ENCODE measurements at regions not wholly inside any gene's neighbourhood (a gene's known extent, or its start where the extent isn't known, plus 50 kb on each side); places are given as distances from the start of the nearest gene placed in this dataset.

GRCh38 chr22:19610518-19611253 lies 86.5 kb upstream of the CLDN5 start:
- H3K4me3 ChIP-seq: no peak overlapping the region
- no peaks in the 10 kb centered on the region for H3K36me3 ChIP-seq (ENCODE audit: low read depth, missing control alignments)
- TF ChIP-seq, protein P1, sequence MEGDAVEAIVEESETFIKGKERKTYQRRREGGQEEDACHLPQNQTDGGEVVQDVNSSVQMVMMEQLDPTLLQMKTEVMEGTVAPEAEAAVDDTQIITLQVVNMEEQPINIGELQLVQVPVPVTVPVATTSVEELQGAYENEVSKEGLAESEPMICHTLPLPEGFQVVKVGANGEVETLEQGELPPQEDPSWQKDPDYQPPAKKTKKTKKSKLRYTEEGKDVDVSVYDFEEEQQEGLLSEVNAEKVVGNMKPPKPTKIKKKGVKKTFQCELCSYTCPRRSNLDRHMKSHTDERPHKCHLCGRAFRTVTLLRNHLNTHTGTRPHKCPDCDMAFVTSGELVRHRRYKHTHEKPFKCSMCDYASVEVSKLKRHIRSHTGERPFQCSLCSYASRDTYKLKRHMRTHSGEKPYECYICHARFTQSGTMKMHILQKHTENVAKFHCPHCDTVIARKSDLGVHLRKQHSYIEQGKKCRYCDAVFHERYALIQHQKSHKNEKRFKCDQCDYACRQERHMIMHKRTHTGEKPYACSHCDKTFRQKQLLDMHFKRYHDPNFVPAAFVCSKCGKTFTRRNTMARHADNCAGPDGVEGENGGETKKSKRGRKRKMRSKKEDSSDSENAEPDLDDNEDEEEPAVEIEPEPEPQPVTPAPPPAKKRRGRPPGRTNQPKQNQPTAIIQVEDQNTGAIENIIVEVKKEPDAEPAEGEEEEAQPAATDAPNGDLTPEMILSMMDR (IDR thresholded peaks at IDR 0.05): no peak
- no peak for TF ChIP-seq POLR2A (IDR thresholded peaks at IDR 0.05)
- 64 to 75% methylated on average over 13 to 14 of the region's 14 CpGs for WGBS, 2 donors
- H3K4me1 ChIP-seq: no peaks in the 10 kb centered on the region
- no peak overlapping the region for H3K27ac ChIP-seq
- H3K9me3 ChIP-seq: no peaks in the 10 kb centered on the region
- no peak for DNase-seq
- intact Hi-C loops (cut with DNase I; ENCODE audit: low total_unique reads): no loop called here
- H3K27me3 ChIP-seq: no peaks in the 10 kb centered on the region

DNA sequence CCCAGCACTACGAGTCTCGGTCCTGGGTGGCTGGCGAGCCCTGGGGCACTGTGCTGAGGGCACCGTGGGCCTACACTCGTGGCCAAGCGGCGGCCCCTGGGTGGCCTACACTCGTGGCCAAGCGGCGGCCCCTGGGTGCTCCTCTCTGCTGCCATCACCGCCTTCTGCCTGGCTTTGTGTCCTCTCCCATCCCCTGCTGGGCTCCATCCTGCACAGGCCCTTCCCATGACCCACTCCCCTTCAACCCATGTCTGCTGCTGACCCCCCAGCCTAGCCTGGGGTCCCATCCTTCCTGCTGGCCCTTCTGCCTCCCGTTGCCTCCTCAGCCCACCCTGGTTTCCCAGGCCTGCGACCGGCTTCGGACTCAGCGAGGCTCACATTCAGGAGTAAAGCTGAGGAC lies 87.4 kb upstream of the CLDN5 start:
- DNase-seq: no peak
- H3K27me3 ChIP-seq: no peaks in the 10 kb centered on the region
- no peak overlapping the region for H3K27ac ChIP-seq
- intact Hi-C loops (cut with DNase I; ENCODE audit: low total_unique reads): no loop called here
- H3K4me1 ChIP-seq: no peaks in the 10 kb centered on the region
- no peaks in the 10 kb centered on the region for H3K36me3 ChIP-seq (ENCODE audit: low read depth, missing control alignments)
- H3K4me3 ChIP-seq: no peak overlapping the region
- H3K9me3 ChIP-seq: no peaks in the 10 kb centered on the region
- WGBS, 2 donors: 94 to 95% methylated on average over 15 to 16 of the region's 16 CpGs
- TF ChIP-seq POLR2A (IDR thresholded peaks at IDR 0.05): no peak
- TF ChIP-seq, protein P1 (IDR thresholded peaks at IDR 0.05): no peak

GRCh38 chr22:19612866-19613572 lies 88.8 kb upstream of the CLDN5 start:
- intact Hi-C loops (cut with DNase I; ENCODE audit: low total_unique reads): no loop called here
- no peaks in the 10 kb centered on the region for H3K27me3 ChIP-seq
- no peak for DNase-seq
- H3K36me3 ChIP-seq (ENCODE audit: low read depth, missing control alignments): no peaks in the 10 kb centered on the region
- no peaks in the 10 kb centered on the region for H3K9me3 ChIP-seq
- no peak overlapping the region for H3K27ac ChIP-seq
- TF ChIP-seq, protein P1 (IDR thresholded peaks at IDR 0.05): no peak
- no peak for TF ChIP-seq POLR2A (IDR thresholded peaks at IDR 0.05)
- H3K4me1 ChIP-seq: no peaks in the 10 kb centered on the region
- no peak overlapping the region for H3K4me3 ChIP-seq
- 65 to 70% methylated on average over 16 of the region's 16 CpGs for WGBS, 2 donors

- Histone ChIP-seq H3K9me3 (no peaks in the 10 kb centered on the region), H3K36me3 (ENCODE audit: low read depth, missing control alignments) (no peaks in the 10 kb centered on the region), H3K4me3 (no peak overlapping the region), H3K27me3 (no peaks in the 10 kb centered on the region), H3K4me1 (no peaks in the 10 kb centered on the region), H3K27ac (no peak overlapping the region)
- 70 to 71% methylated on average over 2 of the region's 2 CpGs for WGBS, 2 donors
- TF ChIP-seq, protein P1 (IDR thresholded peaks at IDR 0.05): no peak
- TF ChIP-seq POLR2A (IDR thresholded peaks at IDR 0.05): no peak
- intact Hi-C loops (cut with DNase I; ENCODE audit: low total_unique reads): no loop called here
- DNase-seq: no peak
Observed at GRCh38 chr22:19614536-19614863, 90.3 kb upstream of the CLDN5 start.
